ENCODE measurements at regions not wholly inside any gene's neighbourhood (a gene's known extent, or its start where the extent isn't known, plus 50 kb on each side); places are given as distances from the start of the nearest gene placed in this dataset.

GRCh38 chr17:14904386-14904785 lies 360.7 kb downstream of the PMP22 start:
- H3K27me3 ChIP-seq (ENCODE audit: low read depth, low read length) = no peaks in the 10 kb centered on the region
- H3K79me2 ChIP-seq (ENCODE audit: low read length) = no peaks in the 10 kb centered on the region
- H3K27ac ChIP-seq (ENCODE audit: low read length) = no peak overlapping the region
- H3K4me1 ChIP-seq (ENCODE audit: low read length) = no peaks in the 10 kb centered on the region
- no peaks in the 10 kb centered on the region for H3K9me3 ChIP-seq (ENCODE audit: insufficient read depth, low read length)
- no peak overlapping the region for H3K4me3 ChIP-seq (ENCODE audit: low read length)
- no peak overlapping the region for H3K9ac ChIP-seq (ENCODE audit: low read length)
- no peaks in the 10 kb centered on the region for H4K20me1 ChIP-seq (ENCODE audit: insufficient read depth, low read length)
- no peaks in the 10 kb centered on the region for H3K36me3 ChIP-seq (replicated peaks; ENCODE audit: low read depth, low read length)
- TF ChIP-seq EZH2phosphoT487 (IDR thresholded peaks at IDR 0.05; ENCODE audit: low read depth) = no peak
- TF ChIP-seq, protein P1, sequence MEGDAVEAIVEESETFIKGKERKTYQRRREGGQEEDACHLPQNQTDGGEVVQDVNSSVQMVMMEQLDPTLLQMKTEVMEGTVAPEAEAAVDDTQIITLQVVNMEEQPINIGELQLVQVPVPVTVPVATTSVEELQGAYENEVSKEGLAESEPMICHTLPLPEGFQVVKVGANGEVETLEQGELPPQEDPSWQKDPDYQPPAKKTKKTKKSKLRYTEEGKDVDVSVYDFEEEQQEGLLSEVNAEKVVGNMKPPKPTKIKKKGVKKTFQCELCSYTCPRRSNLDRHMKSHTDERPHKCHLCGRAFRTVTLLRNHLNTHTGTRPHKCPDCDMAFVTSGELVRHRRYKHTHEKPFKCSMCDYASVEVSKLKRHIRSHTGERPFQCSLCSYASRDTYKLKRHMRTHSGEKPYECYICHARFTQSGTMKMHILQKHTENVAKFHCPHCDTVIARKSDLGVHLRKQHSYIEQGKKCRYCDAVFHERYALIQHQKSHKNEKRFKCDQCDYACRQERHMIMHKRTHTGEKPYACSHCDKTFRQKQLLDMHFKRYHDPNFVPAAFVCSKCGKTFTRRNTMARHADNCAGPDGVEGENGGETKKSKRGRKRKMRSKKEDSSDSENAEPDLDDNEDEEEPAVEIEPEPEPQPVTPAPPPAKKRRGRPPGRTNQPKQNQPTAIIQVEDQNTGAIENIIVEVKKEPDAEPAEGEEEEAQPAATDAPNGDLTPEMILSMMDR (IDR thresholded peaks at IDR 0.05; ENCODE audit: low read depth, low read length) = no peak
- no peak overlapping the region for H3K4me2 ChIP-seq (ENCODE audit: low read length)
- no peak overlapping the region for H2AFZ ChIP-seq (ENCODE audit: low read depth, low read length)

GRCh38 chr17:14903854-14904253 lies 361.3 kb downstream of the PMP22 start:
- Histone ChIP-seq H2AFZ (ENCODE audit: low read depth, low read length) (no peak overlapping the region), H3K9me3 (ENCODE audit: insufficient read depth, low read length) (no peaks in the 10 kb centered on the region), H4K20me1 (ENCODE audit: insufficient read depth, low read length) (no peaks in the 10 kb centered on the region), H3K4me1 (ENCODE audit: low read length) (no peaks in the 10 kb centered on the region), H3K9ac (ENCODE audit: low read length) (no peak overlapping the region), H3K27ac (ENCODE audit: low read length) (no peak overlapping the region), H3K79me2 (ENCODE audit: low read length) (no peaks in the 10 kb centered on the region), H3K27me3 (ENCODE audit: low read depth, low read length) (no peaks in the 10 kb centered on the region), H3K4me3 (ENCODE audit: low read length) (no peak overlapping the region), H3K4me2 (ENCODE audit: low read length) (no peak overlapping the region), H3K36me3 (replicated peaks; ENCODE audit: low read depth, low read length) (no peaks in the 10 kb centered on the region)
- TF ChIP-seq EZH2phosphoT487 (IDR thresholded peaks at IDR 0.05; ENCODE audit: low read depth) = no peak
- TF ChIP-seq, protein P1 (IDR thresholded peaks at IDR 0.05; ENCODE audit: low read depth, low read length) = no peak

- TF ChIP-seq, protein P1 (IDR thresholded peaks at IDR 0.05; ENCODE audit: low read depth, low read length) = no peak
- TF ChIP-seq EZH2phosphoT487 (IDR thresholded peaks at IDR 0.05; ENCODE audit: low read depth) = no peak
- Histone ChIP-seq H2AFZ (ENCODE audit: low read depth, low read length) (no peak overlapping the region), H3K4me3 (ENCODE audit: low read length) (no peak overlapping the region), H3K27me3 (ENCODE audit: low read depth, low read length) (no peaks in the 10 kb centered on the region), H4K20me1 (ENCODE audit: insufficient read depth, low read length) (no peaks in the 10 kb centered on the region), H3K27ac (ENCODE audit: low read length) (no peak overlapping the region), H3K9ac (ENCODE audit: low read length) (no peak overlapping the region), H3K9me3 (ENCODE audit: insufficient read depth, low read length) (no peaks in the 10 kb centered on the region), H3K4me2 (ENCODE audit: low read length) (no peak overlapping the region), H3K4me1 (ENCODE audit: low read length) (no peaks in the 10 kb centered on the region), H3K36me3 (replicated peaks; ENCODE audit: low read depth, low read length) (no peaks in the 10 kb centered on the region), H3K79me2 (ENCODE audit: low read length) (no peaks in the 10 kb centered on the region)
These were observed 362.3 kb downstream of the PMP22 start for GRCh38 chr17:14902803-14903202.

DNA sequence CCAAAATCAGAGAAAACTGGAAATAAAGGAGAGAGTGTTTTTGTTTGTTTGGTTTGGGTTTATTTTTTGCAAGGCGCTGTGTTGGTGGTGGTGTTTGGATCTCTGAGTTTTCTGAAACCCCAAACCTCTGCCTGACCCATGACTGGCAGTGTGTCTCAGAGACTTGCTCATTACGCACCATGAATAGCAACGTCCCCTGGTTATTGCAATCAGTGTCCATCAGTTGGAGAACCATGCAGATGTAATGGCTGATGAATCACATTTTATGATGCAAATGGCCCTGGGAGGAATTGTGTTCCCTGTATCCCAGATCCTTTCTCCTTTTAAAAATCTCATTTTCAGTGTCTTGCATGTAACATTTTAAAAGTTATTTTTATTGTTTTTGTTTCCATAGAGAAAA lies 362.8 kb downstream of the PMP22 start:
- H3K27ac ChIP-seq (ENCODE audit: low read length) = no peak overlapping the region

More for the DNA sequence above, 362.8 kb downstream of the PMP22 start:
- no peaks in the 10 kb centered on the region for H3K79me2 ChIP-seq (ENCODE audit: low read length)
- H3K9me3 ChIP-seq (ENCODE audit: insufficient read depth, low read length) = no peaks in the 10 kb centered on the region
- no peaks in the 10 kb centered on the region for H4K20me1 ChIP-seq (ENCODE audit: insufficient read depth, low read length)
- TF ChIP-seq, protein P1 (IDR thresholded peaks at IDR 0.05; ENCODE audit: low read depth, low read length) = no peak
- no peak for TF ChIP-seq EZH2phosphoT487 (IDR thresholded peaks at IDR 0.05; ENCODE audit: low read depth)
- no peaks in the 10 kb centered on the region for H3K36me3 ChIP-seq (replicated peaks; ENCODE audit: low read depth, low read length)
- H3K4me1 ChIP-seq (ENCODE audit: low read length) = no peaks in the 10 kb centered on the region
- H3K4me3 ChIP-seq (ENCODE audit: low read length) = no peak overlapping the region
- no peak overlapping the region for H2AFZ ChIP-seq (ENCODE audit: low read depth, low read length)
- no peak overlapping the region for H3K9ac ChIP-seq (ENCODE audit: low read length)
- no peak overlapping the region for H3K4me2 ChIP-seq (ENCODE audit: low read length)
- H3K27me3 ChIP-seq (ENCODE audit: low read depth, low read length) = no peaks in the 10 kb centered on the region
